GM12874 (cell line): ENCODE measurements at regions not wholly inside any gene's neighbourhood (a gene's known extent, or its start where the extent isn't known, plus 50 kb on each side); places are given as distances from the start of the nearest gene placed in this dataset.

Source experiments
- TF ChIP-seq, protein P1 (sequence below): IDR thresholded peaks from 2 replicates; pipeline ENCODE4 v1.5.1; 2011; ENCODE audit warnings: low read depth, mild to moderate bottlenecking, control low read depth, low read length, moderate library complexity; ENCODE audit not compliant: insufficient read depth

DNA sequence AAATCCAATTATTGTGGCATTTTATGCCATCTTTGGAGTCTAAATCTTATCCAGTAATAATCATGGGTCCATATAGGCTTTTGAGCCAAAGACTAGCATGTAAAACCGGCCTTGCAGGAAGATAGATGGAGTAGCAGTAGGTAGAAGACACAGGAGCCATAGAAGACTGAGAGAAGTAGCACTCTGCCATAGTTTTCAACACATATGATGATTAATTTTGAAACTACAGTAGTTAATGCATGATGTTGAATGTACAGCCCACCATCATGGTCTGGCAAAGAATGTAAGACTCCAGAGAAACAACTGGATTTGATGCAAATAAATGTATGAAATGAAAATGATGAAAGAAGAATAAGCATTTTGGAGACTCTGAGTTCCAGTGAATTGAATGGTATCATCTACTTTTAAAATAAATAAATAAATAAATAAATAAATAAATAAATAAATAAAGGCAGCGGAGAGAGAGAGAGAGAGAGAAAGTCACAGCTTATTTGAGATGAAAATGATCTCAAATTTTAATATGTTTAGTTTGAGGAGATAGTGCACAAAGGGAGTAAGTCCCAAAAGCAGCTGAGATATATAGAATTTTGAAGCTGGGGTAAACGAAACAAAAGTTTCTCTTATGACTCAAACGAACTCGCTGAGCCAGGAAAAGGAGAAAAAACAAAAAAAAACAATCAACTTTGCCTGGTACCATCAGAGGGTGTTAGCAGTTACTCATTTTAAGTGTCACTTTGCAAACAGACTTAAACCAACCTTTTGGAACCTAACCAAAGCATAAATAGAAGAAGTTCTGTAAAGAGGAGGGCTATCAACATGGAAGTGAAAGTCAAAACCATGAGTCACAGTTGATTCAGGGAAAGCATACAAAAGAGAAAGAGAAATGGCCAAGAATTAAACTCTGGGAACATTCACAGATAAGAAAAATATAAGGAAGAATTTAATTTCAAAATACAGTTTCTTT, 388.7 kb downstream of the CETN3 start:
- TF ChIP-seq, protein P1, sequence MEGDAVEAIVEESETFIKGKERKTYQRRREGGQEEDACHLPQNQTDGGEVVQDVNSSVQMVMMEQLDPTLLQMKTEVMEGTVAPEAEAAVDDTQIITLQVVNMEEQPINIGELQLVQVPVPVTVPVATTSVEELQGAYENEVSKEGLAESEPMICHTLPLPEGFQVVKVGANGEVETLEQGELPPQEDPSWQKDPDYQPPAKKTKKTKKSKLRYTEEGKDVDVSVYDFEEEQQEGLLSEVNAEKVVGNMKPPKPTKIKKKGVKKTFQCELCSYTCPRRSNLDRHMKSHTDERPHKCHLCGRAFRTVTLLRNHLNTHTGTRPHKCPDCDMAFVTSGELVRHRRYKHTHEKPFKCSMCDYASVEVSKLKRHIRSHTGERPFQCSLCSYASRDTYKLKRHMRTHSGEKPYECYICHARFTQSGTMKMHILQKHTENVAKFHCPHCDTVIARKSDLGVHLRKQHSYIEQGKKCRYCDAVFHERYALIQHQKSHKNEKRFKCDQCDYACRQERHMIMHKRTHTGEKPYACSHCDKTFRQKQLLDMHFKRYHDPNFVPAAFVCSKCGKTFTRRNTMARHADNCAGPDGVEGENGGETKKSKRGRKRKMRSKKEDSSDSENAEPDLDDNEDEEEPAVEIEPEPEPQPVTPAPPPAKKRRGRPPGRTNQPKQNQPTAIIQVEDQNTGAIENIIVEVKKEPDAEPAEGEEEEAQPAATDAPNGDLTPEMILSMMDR, result no peak

GRCh38 chr5:90017239-90017638, 392.3 kb downstream of the CETN3 start:
- TF ChIP-seq, protein P1, result no peak

- TF ChIP-seq, protein P1, result no peak
Observed at GRCh38 chr5:90015584-90016018, 394.0 kb downstream of the CETN3 start.

- TF ChIP-seq, protein P1, result no peak
Observed at GRCh38 chr5:90014420-90014819, 395.1 kb downstream of the CETN3 start.

GRCh38 chr5:90000351-90000750, 409.2 kb downstream of the CETN3 start:
- TF ChIP-seq, protein P1, result no peak

DNA sequence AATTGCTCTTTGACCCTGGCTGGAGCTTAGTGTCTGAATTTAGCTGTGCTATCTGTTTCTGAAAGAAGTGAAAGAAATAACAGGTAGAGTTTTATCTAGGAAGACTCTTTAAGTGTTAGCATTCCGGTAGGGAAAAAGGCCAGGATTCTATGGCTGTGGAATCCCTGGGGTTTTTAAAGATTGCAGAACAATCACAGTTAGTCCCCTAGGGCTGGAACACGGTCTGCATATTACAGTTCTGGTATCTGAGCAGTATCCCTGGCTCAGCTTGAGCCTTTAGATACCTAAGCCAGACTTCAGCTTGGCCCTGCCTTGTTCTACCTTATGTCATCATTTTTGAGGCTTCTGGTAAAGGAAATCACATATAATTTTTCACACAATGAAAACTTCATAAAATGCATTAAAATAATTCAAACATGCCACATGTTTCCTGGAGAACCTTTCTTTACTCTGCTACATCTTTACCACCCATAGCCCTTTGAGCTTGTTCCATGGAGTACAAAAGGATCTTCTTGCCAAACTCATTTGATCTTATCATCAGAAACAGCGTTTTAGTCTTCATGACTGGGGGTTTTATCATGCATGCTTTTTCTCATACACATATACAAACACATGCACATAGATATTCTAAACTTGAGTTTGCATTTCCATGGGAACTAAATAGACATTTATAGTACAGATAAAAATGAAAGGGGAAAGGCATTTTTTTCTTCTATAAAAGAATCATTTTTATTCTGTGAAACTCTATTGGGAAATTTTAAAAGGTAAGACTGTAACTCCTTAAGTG, 410.8 kb downstream of the CETN3 start:
- TF ChIP-seq, protein P1, result no peak

DNA sequence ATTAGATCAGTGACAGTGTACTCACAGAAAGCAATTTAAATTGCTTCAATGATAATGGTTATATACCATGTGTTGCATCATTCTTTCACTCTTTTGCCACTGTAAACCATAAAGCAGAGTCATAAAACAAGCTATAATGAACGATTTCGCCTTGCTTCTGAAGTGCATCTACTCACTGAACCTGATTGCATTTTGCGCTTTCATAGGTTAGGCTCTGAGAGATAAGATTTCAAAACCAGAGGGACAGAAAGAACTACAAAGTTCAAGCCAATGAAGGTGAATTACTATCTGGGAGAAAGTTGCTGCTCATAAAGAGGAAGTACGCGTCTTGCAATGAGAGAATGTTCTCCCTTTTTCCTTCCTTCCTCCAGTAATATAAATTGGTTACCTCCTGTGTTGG, 412.7 kb downstream of the CETN3 start:
- TF ChIP-seq, protein P1, result no peak
